GM21825 (cell line): ENCODE measurements at regions not wholly inside any gene's neighbourhood (a gene's known extent, or its start where the extent isn't known, plus 50 kb on each side); places are given as distances from the start of the nearest gene placed in this dataset.
"Not testable (repeated sequence)": the region's sequence is repeated elsewhere in the genome, so short reads cannot be mapped to it uniquely, and the experiment has no call there.

Source experiments
- ATAC-seq: cut with Tn5 transposase; IDR thresholded peaks from one replicate; pipeline ENCODE4 v1.9.1; 2021; ENCODE audit warnings: mild to moderate bottlenecking, moderate library complexity; ENCODE audit not compliant: unreplicated experiment

GRCh38 chr7:41438705-41439514, 264.0 kb downstream of the INHBA start:
- ATAC-seq = no peak

GRCh38 chr7:41437257-41438196, 265.4 kb downstream of the INHBA start:
- no peak for ATAC-seq

DNA sequence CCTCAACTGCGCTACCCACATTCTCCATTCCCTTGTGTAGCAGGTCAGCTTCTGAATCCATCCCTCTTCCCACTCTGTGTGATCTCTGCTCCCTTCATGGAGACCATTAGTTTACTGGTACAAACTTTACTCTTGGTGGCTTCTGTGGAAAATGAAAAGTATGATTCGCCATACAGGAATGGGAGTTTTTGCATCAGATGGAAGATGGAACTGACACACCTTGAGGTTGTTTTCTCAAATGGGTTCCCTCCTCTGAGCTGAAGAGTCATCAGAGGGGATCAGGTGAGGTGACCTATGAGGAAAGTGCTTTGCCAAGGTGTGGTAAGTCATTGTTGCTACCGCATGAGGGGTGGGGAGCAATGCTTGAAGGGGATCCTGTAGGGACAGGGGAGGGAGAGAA, 266.8 kb downstream of the INHBA start:
- ATAC-seq = no peak

DNA sequence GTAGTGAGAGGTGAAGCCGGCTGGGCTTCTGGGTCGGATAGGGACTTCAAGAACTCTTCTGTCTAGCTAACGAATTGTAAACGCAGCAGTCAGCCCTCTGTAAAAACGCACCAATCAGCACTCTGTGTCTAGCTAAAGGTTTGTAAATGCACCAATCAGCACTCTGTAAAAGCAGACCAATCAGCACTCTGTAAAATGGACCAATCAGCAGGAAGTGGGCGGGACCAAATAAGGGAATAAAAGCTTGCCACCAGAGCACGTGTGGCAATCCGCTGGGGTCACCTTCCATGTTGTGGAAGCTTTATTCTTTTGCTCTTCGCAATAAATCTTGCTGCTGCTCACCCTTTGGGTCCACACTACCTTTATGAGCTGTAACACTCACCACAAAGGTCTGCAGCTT, 267.9 kb downstream of the INHBA start:
- not testable (repeated sequence) for ATAC-seq

GRCh38 chr7:41431671-41432070, 271.2 kb downstream of the INHBA start:
- ATAC-seq = no peak

- ATAC-seq = no peak
Observed at GRCh38 chr7:41428381-41428780, 274.5 kb downstream of the INHBA start.

GRCh38 chr7:41425926-41426325, 277.0 kb downstream of the INHBA start:
- ATAC-seq = no peak

DNA sequence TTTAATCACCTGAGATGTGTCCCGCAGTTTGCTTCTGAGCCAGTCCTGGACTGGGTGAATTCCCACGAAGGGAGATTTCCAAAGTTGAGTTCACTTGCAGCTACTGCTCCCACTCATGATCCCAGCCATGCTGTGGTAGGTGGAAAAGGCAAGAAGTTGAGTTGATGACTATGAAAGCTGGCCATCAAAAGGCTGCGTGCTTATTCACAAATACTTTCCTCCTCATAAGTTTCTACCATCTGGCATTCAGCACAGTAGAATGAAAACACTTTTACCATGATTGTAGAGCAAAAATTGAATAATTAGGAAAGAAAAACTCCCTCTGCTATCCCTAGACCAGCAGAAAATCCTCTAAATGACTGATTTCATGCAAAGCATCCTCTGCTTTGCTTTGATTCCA, 281.8 kb downstream of the INHBA start:
- ATAC-seq = no peak

DNA sequence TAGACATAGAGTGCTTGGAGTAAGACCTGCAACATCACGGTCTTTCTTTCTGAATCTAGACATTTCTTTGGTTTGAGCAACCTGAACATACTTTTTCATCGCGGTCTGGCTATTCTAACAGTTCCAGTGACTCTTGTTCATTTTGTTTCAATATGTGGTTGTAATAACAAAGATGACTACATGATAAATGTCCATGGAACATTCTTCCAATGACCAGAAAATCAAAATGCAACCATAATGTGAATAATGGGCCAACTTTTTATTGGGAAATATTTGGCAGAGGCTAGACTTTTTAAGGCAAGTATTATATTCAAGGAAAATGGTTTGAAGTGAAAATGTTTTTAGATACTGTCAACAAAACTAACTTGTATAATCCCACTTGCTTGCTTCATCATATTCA, 282.5 kb downstream of the INHBA start:
- no peak for ATAC-seq

GRCh38 chr7:41418337-41418736, 284.6 kb downstream of the INHBA start:
- no peak for ATAC-seq

DNA sequence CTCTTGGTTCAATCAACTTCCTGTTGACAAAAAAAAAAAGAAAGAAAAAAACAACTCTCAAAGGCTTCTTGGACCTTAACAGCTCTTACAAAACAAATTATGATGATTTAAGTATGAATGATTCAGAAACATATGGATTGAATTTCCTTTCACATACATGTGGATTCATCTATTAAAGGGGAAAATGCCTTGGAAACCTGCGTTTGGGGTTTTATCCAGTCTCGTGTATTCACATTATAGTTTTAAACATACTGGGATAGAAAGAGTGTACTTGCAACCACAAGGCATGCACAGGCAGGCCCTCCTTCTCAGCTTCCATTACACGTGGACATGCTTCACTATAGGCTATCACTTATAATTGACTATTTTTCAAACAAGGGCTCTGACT, 286.7 kb downstream of the INHBA start:
- ATAC-seq = no peak

GRCh38 chr7:41415471-41416207, 287.3 kb downstream of the INHBA start:
- ATAC-seq = no peak

DNA sequence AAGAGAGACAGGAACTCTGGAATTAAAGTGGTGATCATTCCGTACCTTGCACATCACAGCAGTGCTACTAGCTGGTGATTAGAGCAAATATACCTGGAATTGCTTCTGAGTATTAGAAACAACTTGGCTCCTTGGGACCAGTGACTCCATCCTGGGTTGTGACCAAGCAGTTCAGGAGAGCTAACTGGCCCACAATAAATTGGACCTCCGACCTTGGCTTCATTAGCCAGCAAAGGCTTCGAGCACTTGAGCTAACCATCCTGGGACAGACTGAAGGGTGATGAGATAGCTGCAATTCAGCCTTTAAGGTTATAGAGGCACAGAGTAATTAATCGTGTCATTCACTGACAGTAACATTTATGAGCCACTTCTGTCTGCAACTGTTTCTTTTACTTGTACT, 287.8 kb downstream of the INHBA start:
- ATAC-seq = no peak

- no peak for ATAC-seq
Observed at GRCh38 chr7:41404375-41405074, 298.4 kb downstream of the INHBA start.

DNA sequence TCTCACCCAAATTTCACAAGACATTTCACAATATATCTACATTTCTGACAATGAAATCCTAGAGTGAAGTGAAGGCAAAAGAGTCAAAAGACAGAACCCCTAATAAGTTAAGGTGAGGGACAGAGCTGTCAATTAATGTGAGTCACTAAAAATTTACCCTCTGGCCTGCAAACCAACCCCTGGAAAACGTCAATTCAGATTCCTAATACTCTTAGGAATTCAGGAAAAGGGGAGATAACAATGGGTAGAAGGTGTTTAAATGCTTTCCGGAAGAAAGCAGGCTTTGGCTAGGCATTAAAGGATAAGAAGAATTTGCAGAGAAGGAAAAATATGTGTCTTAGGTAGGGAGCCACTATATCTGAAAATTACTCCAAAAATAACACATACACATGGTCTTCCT, 299.6 kb downstream of the INHBA start:
- ATAC-seq = no peak

DNA sequence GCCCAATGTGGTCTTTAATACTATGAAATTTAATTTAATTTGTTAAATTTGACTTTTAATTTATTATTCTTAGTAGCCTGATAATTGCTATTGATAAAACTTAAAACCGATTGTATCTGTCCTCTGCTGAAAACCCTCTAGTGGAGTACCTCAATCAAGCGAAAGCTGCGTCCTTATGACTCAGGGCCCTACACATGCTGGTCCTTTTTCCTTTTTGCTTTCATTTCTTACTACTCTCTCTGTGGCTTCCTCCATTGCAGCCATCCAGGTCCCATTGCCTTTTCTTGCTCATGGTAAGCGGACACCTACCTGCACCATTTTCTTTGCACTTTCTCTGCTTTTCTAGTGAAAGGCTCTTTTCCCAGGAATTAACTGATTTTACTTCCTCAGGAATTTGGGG, 301.1 kb downstream of the INHBA start:
- ATAC-seq = no peak

GRCh38 chr7:41399171-41399570, 303.7 kb downstream of the INHBA start:
- ATAC-seq = no peak

- ATAC-seq = no peak
Observed at GRCh38 chr7:41391818-41392217, 311.1 kb downstream of the INHBA start.

- ATAC-seq = not testable (repeated sequence)
Observed at GRCh38 chr7:41388933-41389332, 314.0 kb downstream of the INHBA start.

GRCh38 chr7:41385996-41386395, 316.9 kb downstream of the INHBA start:
- no peak for ATAC-seq

- no peak for ATAC-seq
Observed at GRCh38 chr7:41384418-41384817, 318.5 kb downstream of the INHBA start.
